Fibroblast of skin of back (primary cell): ENCODE measurements at regions not wholly inside any gene's neighbourhood (a gene's known extent, or its start where the extent isn't known, plus 50 kb on each side); places are given as distances from the start of the nearest gene placed in this dataset.

Source experiments
- DNase-seq: peaks from one replicate; pipeline ENCODE4 v3.0.0-alpha.2; 2013

- DNase-seq = no peak
Observed at GRCh38 chr3:102605153-102605552, 170.3 kb downstream of the ZPLD1 start.

GRCh38 chr3:102608875-102609274, 174.1 kb downstream of the ZPLD1 start:
- no peak for DNase-seq

GRCh38 chr3:102614021-102614569, 179.3 kb downstream of the ZPLD1 start:
- DNase-seq = no peak

- no peak for DNase-seq
Observed at GRCh38 chr3:102614585-102614984, 179.8 kb downstream of the ZPLD1 start.

GRCh38 chr3:102617381-102617780, 182.6 kb downstream of the ZPLD1 start:
- no peak for DNase-seq

- DNase-seq = no peak
Observed at GRCh38 chr3:102619361-102619760, 184.5 kb downstream of the ZPLD1 start.

- DNase-seq = no peak
Observed at GRCh38 chr3:102629943-102630342, 195.1 kb downstream of the ZPLD1 start.

- no peak for DNase-seq
Observed at GRCh38 chr3:102630531-102630930, 195.7 kb downstream of the ZPLD1 start.

- no peak for DNase-seq
Observed at GRCh38 chr3:102643546-102643945, 208.7 kb downstream of the ZPLD1 start.

GRCh38 chr3:102646557-102646956, 211.7 kb downstream of the ZPLD1 start:
- no peak for DNase-seq

GRCh38 chr3:102660653-102661052, 225.8 kb downstream of the ZPLD1 start:
- no peak for DNase-seq

GRCh38 chr3:102661707-102662497, 227.1 kb downstream of the ZPLD1 start:
- DNase-seq = no peak

GRCh38 chr3:102662498-102662772, 227.6 kb downstream of the ZPLD1 start:
- no peak for DNase-seq

- DNase-seq = no peak
Observed at GRCh38 chr3:102664126-102664525, 229.3 kb downstream of the ZPLD1 start.

GRCh38 chr3:102665183-102665582, 230.4 kb downstream of the ZPLD1 start:
- DNase-seq = no peak

- DNase-seq = no peak
Observed at GRCh38 chr3:102668247-102668646, 233.4 kb downstream of the ZPLD1 start.

- no peak for DNase-seq
Observed at GRCh38 chr3:102670986-102671385, 236.2 kb downstream of the ZPLD1 start.

GRCh38 chr3:102672305-102672704, 237.5 kb downstream of the ZPLD1 start:
- no peak for DNase-seq

- peak; percentile 50 for DNase-seq
Observed at GRCh38 chr3:102673271-102674115, 238.7 kb downstream of the ZPLD1 start.

GRCh38 chr3:102674284-102674683, 239.5 kb downstream of the ZPLD1 start:
- DNase-seq = no peak

- DNase-seq = no peak
Observed at GRCh38 chr3:102676424-102676823, 241.6 kb downstream of the ZPLD1 start.

- DNase-seq = no peak
Observed at GRCh38 chr3:102682741-102683140, 247.9 kb downstream of the ZPLD1 start.

- DNase-seq = no peak
Observed at GRCh38 chr3:102686792-102687191, 252.0 kb downstream of the ZPLD1 start.
